Thyroid gland (tissue), 4 donors: ENCODE measurements at regions not wholly inside any gene's neighbourhood (a gene's known extent, or its start where the extent isn't known, plus 50 kb on each side); places are given as distances from the start of the nearest gene placed in this dataset.

Experiments
- CTCF ChIP-seq, 6 experiments: fragments of 200-600 bp in 3 of 6; fragments of 450-650 bp in 3 of 6; sonication (generic) in 3 of 6; IDR thresholded peaks; one replicate each; pipeline ENCODE4 v1.5.1; 2016 to 2019; ENCODE audit warnings: antibody characterized with exemption in 6 of 6, mild to moderate bottlenecking in 2 of 6, inconsistent platforms in 1 of 6, moderate library complexity in 1 of 6
- POLR2A ChIP-seq, 2 donors: fragments of 450-650 bp; IDR thresholded peaks; one replicate each; pipeline ENCODE4 v1.6.1; 2017; ENCODE audit warnings: antibody characterized with exemption in 2 of 2, mild to moderate bottlenecking in 2 of 2, moderate library complexity in 1 of 2

- TF ChIP-seq POLR2A (IDR thresholded peaks at IDR 0.05) (no peak), CTCF (IDR thresholded peaks at IDR 0.05) (no peak)
Observed at GRCh38 chr9:19935422-19935821, 146.6 kb upstream of the SLC24A2 start.
